ENCODE measurements at regions not wholly inside any gene's neighbourhood (a gene's known extent, or its start where the extent isn't known, plus 50 kb on each side); places are given as distances from the start of the nearest gene placed in this dataset.

DNA sequence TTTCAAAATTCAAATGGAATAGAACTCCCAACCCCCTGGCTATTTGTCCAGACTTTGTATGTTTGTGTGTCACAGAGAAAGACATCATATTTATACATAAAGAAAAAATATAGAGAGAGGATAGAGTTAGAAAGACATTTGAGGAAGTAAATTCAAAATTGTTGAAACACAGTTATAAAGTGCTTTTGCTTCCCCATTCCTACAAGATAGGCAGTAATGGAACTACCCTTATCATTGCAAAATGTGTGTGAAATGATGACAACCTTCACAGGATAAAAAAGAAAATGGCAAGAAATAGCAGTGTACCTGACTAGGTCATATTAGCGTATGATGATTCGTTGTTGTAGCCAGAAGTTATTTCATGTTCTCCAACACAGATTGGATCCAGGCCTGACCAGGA lies 63.1 kb downstream of the FZD1 start:
- TF ChIP-seq EZH2 (IDR thresholded peaks at IDR 0.05) (no peak), POLR2AphosphoS5 (IDR thresholded peaks at IDR 0.05; ENCODE audit: borderline replicate concordance, low read depth, low read length) (no peak), FOXP2 (optimal IDR thresholded peaks at IDR 0.05; ENCODE audit: control extremely low read depth, extremely low read length, insufficient read depth) (no peak)

Data from SK-N-MC (cell line).